ENCODE measurements at regions not wholly inside any gene's neighbourhood (a gene's known extent, or its start where the extent isn't known, plus 50 kb on each side); places are given as distances from the start of the nearest gene placed in this dataset.

- no peak for DNase-seq (ENCODE audit: low read depth in 1 of 2, low spot score in 1 of 2)
- TF ChIP-seq KDM5A (IDR thresholded peaks at IDR 0.05), result no peak
- no peak for TF ChIP-seq SMC3 (IDR thresholded peaks at IDR 0.05)
- TF ChIP-seq FOSB (CRISPR knock-in tag; IDR thresholded peaks at IDR 0.05), result no peak
- TF ChIP-seq ZC3H11A (IDR thresholded peaks at IDR 0.05), result no peak
- TF ChIP-seq HOXB13 (CRISPR knock-in tag; IDR thresholded peaks at IDR 0.05; ENCODE audit: low read depth), result no peak
- TF ChIP-seq CEBPB (IDR thresholded peaks at IDR 0.05), result no peak
- TF ChIP-seq RFX5 (IDR thresholded peaks at IDR 0.05), result no peak
- TF ChIP-seq KDM1A (IDR thresholded peaks at IDR 0.05; ENCODE audit: low read depth), result no peak
- no peak for TF ChIP-seq ESRRA (IDR thresholded peaks at IDR 0.05; ENCODE audit: borderline replicate concordance, low read length)
- TF ChIP-seq MAFK (IDR thresholded peaks at IDR 0.05; ENCODE audit: partially characterized antibody), result no peak
- no peak for TF ChIP-seq MAZ (IDR thresholded peaks at IDR 0.05; ENCODE audit: borderline replicate concordance, low read depth, low read length)
- no peak for TF ChIP-seq FOXS1 (CRISPR knock-in tag; IDR thresholded peaks at IDR 0.05)
- TF ChIP-seq NFE2L2 (conservative IDR thresholded peaks at IDR 0.05; ENCODE audit: low read length), result no peak
- TF ChIP-seq ZFP36 (IDR thresholded peaks at IDR 0.05; ENCODE audit: borderline replicate concordance, partially characterized antibody), result no peak
- no peak for TF ChIP-seq RNF2 (IDR thresholded peaks at IDR 0.05; ENCODE audit: borderline replicate concordance, low read depth)
- no peaks in the 10 kb centered on the region for H3K9me3 ChIP-seq
- 51% methylated on average over 2 of the region's 2 CpGs for WGBS (ENCODE audit: missing lambda C conversion rate)
- CTCF ChIA-PET, result interaction anchor here (1.0 kb wide), 1 partner anchor 228 kb away, joined by 3 read pairs; no protein-coding TSS in a partner anchor
- no peaks in the 10 kb centered on the region for H3K4me1 ChIP-seq
- no peak overlapping the region for H3K4me3 ChIP-seq
- FAIRE-seq, result no peak
- POLR2A ChIA-PET, result no interaction called here
- H3K27ac ChIP-seq, result no peak overlapping the region
- no peak for ATAC-seq
- no peak overlapping the region for H3K4me2 ChIP-seq
These were observed 329.9 kb downstream of the KCNJ2 start for GRCh38 chr17:70499067-70499786.

- ChIA-PET POLR2A (no interaction called here), CTCF (no interaction called here)
- FAIRE-seq (no peak), ATAC-seq (no peak), DNase-seq (ENCODE audit: low read depth in 1 of 2, low spot score in 1 of 2) (no peak)
- no peak overlapping the region for H3K4me2 ChIP-seq
- no peaks in the 10 kb centered on the region for H3K9me3 ChIP-seq
- WGBS (ENCODE audit: missing lambda C conversion rate), result 53% methylated on average over 3 of the region's 3 CpGs
- H3K4me3 ChIP-seq, result no peak overlapping the region
- H3K27ac ChIP-seq, result no peak overlapping the region
- no peaks in the 10 kb centered on the region for H3K4me1 ChIP-seq
- TF ChIP-seq ELK1 (IDR thresholded peaks at IDR 0.05; ENCODE audit: low read depth, low read length), result no peak
- no peak for TF ChIP-seq HMGXB4 (CRISPR knock-in tag; IDR thresholded peaks at IDR 0.05; ENCODE audit: borderline replicate concordance)
- no peak for TF ChIP-seq BHLHE40 (IDR thresholded peaks at IDR 0.05; ENCODE audit: low read depth, low read length)
- TF ChIP-seq, protein P1, sequence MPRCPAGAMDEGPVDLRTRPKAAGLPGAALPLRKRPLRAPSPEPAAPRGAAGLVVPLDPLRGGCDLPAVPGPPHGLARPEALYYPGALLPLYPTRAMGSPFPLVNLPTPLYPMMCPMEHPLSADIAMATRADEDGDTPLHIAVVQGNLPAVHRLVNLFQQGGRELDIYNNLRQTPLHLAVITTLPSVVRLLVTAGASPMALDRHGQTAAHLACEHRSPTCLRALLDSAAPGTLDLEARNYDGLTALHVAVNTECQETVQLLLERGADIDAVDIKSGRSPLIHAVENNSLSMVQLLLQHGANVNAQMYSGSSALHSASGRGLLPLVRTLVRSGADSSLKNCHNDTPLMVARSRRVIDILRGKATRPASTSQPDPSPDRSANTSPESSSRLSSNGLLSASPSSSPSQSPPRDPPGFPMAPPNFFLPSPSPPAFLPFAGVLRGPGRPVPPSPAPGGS (IDR thresholded peaks at IDR 0.05), result no peak
- TF ChIP-seq REST (IDR thresholded peaks at IDR 0.05), result no peak
- TF ChIP-seq, protein P2, sequence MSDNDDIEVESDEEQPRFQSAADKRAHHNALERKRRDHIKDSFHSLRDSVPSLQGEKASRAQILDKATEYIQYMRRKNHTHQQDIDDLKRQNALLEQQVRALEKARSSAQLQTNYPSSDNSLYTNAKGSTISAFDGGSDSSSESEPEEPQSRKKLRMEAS (IDR thresholded peaks at IDR 0.05), result no peak
- TF ChIP-seq ZNF302 (CRISPR knock-in tag; IDR thresholded peaks at IDR 0.05), result no peak
- no peak for TF ChIP-seq CHD4 (IDR thresholded peaks at IDR 0.05; ENCODE audit: borderline replicate concordance)
- TF ChIP-seq HDAC2 (IDR thresholded peaks at IDR 0.05), result no peak
- no peak for TF ChIP-seq ZSCAN20 (CRISPR knock-in tag; IDR thresholded peaks at IDR 0.05)
- no peak for TF ChIP-seq SREBF2 (IDR thresholded peaks at IDR 0.05)
- no peak for TF ChIP-seq RNF2 (IDR thresholded peaks at IDR 0.05; ENCODE audit: borderline replicate concordance, low read depth)
- TF ChIP-seq RAD21 (conservative IDR thresholded peaks at IDR 0.05 in 1 of 2, IDR thresholded peaks at IDR 0.05 in 1 of 2), result no peak
- TF ChIP-seq PBX3 (IDR thresholded peaks at IDR 0.05), result no peak
- no peak for TF ChIP-seq GATA3 (IDR thresholded peaks at IDR 0.05; ENCODE audit: borderline replicate concordance)
These were observed 334.1 kb downstream of the KCNJ2 start for GRCh38 chr17:70503449-70503848.
